ENCODE measurements at regions not wholly inside any gene's neighbourhood (a gene's known extent, or its start where the extent isn't known, plus 50 kb on each side); places are given as distances from the start of the nearest gene placed in this dataset.

DNA sequence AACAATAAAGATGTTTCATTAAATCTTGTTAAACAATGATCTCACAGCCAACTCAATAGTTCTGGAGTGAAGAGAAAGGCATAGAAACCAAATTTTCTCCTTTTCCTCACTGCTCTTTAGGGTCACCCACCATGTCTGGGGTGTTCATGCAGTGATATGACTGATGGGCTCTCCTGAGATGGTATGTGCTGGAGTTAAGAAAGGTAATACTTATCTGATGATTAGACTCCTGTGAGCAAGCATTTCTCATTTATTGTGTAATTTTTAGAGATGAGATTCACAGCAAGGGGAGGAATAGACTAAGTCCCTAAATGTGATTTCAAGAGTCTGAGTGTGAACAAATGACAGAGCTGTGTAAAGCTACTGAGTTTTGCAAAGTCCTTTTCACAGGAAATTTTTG is 1361.3 kb upstream of the CELF2 start (continued):
- no peak for TF ChIP-seq ZFP30 (CRISPR knock-in tag; IDR thresholded peaks at IDR 0.05)

DNA sequence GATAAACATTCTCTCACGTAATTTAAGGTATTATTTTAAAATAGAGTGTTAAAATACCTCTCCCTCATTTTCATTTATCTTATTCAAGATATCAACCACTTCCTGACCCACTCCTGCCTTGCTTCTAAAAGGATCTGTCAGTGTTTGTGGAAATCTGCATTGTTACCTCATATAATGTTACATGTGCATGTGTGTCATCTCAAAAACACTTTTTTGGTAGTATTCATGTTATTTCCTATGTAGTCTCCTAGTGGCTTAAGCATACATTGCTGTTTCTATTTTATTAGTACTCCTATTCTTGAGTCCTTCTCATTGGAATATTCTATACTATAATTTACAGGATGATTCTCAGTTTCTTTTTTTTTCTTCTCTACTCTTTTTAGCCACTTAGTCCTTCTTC is 1360.7 kb upstream of the CELF2 start:
- TF ChIP-seq, protein P1, sequence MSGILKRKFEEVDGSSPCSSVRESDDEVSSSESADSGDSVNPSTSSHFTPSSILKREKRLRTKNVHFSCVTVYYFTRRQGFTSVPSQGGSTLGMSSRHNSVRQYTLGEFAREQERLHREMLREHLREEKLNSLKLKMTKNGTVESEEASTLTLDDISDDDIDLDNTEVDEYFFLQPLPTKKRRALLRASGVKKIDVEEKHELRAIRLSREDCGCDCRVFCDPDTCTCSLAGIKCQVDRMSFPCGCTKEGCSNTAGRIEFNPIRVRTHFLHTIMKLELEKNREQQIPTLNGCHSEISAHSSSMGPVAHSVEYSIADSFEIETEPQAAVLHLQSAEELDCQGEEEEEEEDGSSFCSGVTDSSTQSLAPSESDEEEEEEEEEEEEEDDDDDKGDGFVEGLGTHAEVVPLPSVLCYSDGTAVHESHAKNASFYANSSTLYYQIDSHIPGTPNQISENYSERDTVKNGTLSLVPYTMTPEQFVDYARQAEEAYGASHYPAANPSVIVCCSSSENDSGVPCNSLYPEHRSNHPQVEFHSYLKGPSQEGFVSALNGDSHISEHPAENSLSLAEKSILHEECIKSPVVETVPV (CRISPR knock-in tag; IDR thresholded peaks at IDR 0.05) = no peak
- TF ChIP-seq ZFP30 (CRISPR knock-in tag; IDR thresholded peaks at IDR 0.05) (no peak), ESRRG (CRISPR knock-in tag; IDR thresholded peaks at IDR 0.05) (no peak), OSR1 (CRISPR knock-in tag; IDR thresholded peaks at IDR 0.05) (no peak), ISL1 (CRISPR knock-in tag; IDR thresholded peaks at IDR 0.05) (no peak), BACH2 (CRISPR knock-in tag; IDR thresholded peaks at IDR 0.05; ENCODE audit: borderline replicate concordance) (no peak), SNAI2 (CRISPR knock-in tag; IDR thresholded peaks at IDR 0.05) (no peak), PPARA (CRISPR knock-in tag; IDR thresholded peaks at IDR 0.05; ENCODE audit: borderline replicate concordance) (no peak), GLIS3 (CRISPR knock-in tag; IDR thresholded peaks at IDR 0.05) (no peak)
- TF ChIP-seq, protein P2, sequence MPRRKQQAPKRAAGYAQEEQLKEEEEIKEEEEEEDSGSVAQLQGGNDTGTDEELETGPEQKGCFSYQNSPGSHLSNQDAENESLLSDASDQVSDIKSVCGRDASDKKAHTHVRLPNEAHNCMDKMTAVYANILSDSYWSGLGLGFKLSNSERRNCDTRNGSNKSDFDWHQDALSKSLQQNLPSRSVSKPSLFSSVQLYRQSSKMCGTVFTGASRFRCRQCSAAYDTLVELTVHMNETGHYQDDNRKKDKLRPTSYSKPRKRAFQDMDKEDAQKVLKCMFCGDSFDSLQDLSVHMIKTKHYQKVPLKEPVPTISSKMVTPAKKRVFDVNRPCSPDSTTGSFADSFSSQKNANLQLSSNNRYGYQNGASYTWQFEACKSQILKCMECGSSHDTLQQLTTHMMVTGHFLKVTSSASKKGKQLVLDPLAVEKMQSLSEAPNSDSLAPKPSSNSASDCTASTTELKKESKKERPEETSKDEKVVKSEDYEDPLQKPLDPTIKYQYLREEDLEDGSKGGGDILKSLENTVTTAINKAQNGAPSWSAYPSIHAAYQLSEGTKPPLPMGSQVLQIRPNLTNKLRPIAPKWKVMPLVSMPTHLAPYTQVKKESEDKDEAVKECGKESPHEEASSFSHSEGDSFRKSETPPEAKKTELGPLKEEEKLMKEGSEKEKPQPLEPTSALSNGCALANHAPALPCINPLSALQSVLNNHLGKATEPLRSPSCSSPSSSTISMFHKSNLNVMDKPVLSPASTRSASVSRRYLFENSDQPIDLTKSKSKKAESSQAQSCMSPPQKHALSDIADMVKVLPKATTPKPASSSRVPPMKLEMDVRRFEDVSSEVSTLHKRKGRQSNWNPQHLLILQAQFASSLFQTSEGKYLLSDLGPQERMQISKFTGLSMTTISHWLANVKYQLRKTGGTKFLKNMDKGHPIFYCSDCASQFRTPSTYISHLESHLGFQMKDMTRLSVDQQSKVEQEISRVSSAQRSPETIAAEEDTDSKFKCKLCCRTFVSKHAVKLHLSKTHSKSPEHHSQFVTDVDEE (CRISPR knock-in tag; IDR thresholded peaks at IDR 0.05) = no peak
- TF ChIP-seq, protein P3, sequence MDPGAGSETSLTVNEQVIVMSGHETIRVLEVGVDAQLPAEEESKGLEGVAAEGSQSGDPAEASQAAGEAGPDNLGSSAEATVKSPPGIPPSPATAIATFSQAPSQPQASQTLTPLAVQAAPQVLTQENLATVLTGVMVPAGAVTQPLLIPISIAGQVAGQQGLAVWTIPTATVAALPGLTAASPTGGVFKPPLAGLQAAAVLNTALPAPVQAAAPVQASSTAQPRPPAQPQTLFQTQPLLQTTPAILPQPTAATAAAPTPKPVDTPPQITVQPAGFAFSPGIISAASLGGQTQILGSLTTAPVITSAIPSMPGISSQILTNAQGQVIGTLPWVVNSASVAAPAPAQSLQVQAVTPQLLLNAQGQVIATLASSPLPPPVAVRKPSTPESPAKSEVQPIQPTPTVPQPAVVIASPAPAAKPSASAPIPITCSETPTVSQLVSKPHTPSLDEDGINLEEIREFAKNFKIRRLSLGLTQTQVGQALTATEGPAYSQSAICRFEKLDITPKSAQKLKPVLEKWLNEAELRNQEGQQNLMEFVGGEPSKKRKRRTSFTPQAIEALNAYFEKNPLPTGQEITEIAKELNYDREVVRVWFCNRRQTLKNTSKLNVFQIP (CRISPR knock-in tag; IDR thresholded peaks at IDR 0.05; ENCODE audit: borderline replicate concordance, low read depth) = no peak
- no peak for ATAC-seq

DNA sequence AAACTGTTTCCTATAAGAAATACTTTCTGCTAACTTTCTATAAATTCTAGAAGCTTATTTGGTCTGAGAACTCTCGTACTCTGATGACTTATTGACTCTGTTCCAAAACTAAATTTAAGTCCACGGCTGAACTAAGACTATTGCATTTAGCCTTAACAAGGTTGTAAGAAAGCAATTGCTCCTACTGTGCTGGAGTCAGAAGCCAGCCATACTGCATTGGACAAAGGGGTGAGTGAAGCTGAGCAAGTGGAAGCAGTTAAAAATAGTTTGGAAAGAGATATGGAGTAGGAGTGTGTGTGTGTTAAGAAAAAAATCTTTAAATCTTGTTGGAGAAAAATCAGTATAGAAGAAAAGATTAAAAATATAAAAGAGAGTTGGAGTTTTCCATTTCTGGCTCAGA is 1360.1 kb upstream of the CELF2 start:
- no peak for ATAC-seq

DNA sequence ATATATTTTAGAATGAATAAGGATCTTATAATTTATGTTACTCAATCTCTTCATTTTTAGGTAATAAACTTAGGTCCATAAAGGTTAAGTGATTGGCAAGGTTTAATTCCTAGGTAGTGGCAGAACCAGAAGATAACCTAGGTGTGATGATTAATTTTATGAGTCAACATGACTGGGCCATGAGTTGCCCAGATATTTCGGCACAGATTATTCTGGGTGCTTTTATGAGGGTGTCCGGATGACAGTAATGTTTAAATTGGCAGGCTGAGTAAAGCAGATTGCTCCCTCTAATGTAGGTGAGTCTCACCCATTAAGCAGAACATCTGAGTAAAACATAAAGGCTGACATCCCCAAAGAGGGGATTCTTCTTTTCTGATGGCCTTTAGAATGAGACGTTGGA is 1349.3 kb upstream of the CELF2 start:
- no peak for TF ChIP-seq SNAI2 (CRISPR knock-in tag; IDR thresholded peaks at IDR 0.05)
- TF ChIP-seq ISL1 (CRISPR knock-in tag; IDR thresholded peaks at IDR 0.05) = no peak
- no peak for TF ChIP-seq ZNF8 (CRISPR knock-in tag; IDR thresholded peaks at IDR 0.05)
- TF ChIP-seq ZFP30 (CRISPR knock-in tag; IDR thresholded peaks at IDR 0.05) = no peak
- no peak for TF ChIP-seq CSDC2 (CRISPR knock-in tag; IDR thresholded peaks at IDR 0.05)
- TF ChIP-seq, protein P4, sequence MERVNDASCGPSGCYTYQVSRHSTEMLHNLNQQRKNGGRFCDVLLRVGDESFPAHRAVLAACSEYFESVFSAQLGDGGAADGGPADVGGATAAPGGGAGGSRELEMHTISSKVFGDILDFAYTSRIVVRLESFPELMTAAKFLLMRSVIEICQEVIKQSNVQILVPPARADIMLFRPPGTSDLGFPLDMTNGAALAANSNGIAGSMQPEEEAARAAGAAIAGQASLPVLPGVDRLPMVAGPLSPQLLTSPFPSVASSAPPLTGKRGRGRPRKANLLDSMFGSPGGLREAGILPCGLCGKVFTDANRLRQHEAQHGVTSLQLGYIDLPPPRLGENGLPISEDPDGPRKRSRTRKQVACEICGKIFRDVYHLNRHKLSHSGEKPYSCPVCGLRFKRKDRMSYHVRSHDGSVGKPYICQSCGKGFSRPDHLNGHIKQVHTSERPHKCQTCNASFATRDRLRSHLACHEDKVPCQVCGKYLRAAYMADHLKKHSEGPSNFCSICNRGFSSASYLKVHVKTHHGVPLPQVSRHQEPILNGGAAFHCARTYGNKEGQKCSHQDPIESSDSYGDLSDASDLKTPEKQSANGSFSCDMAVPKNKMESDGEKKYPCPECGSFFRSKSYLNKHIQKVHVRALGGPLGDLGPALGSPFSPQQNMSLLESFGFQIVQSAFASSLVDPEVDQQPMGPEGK (CRISPR knock-in tag; IDR thresholded peaks at IDR 0.05; ENCODE audit: borderline replicate concordance) = no peak
- TF ChIP-seq, protein P5, sequence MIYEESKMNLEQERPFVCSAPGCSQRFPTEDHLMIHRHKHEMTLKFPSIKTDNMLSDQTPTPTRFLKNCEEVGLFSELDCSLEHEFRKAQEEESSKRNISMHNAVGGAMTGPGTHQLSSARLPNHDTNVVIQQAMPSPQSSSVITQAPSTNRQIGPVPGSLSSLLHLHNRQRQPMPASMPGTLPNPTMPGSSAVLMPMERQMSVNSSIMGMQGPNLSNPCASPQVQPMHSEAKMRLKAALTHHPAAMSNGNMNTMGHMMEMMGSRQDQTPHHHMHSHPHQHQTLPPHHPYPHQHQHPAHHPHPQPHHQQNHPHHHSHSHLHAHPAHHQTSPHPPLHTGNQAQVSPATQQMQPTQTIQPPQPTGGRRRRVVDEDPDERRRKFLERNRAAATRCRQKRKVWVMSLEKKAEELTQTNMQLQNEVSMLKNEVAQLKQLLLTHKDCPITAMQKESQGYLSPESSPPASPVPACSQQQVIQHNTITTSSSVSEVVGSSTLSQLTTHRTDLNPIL (CRISPR knock-in tag; IDR thresholded peaks at IDR 0.05; ENCODE audit: low read depth) = no peak
- no peak for ATAC-seq

More for the DNA sequence above, 1360.1 kb upstream of the CELF2 start:
- TF ChIP-seq ZC3H10 (CRISPR knock-in tag; IDR thresholded peaks at IDR 0.05) = no peak
- TF ChIP-seq ESRRG (CRISPR knock-in tag; IDR thresholded peaks at IDR 0.05) = no peak
- TF ChIP-seq PPARA (CRISPR knock-in tag; IDR thresholded peaks at IDR 0.05; ENCODE audit: borderline replicate concordance) = no peak
- no peak for TF ChIP-seq GLIS3 (CRISPR knock-in tag; IDR thresholded peaks at IDR 0.05)
- TF ChIP-seq, protein P3 (CRISPR knock-in tag; IDR thresholded peaks at IDR 0.05; ENCODE audit: borderline replicate concordance, low read depth) = no peak
